PC-3 (cell line): ENCODE measurements at regions not wholly inside any gene's neighbourhood (a gene's known extent, or its start where the extent isn't known, plus 50 kb on each side); places are given as distances from the start of the nearest gene placed in this dataset.

Source experiments
- EZH2phosphoT487 ChIP-seq: fragments of 300-600 bp; sonication (generic); IDR thresholded peaks from 2 replicates; pipeline ENCODE4 v1.6.1; 2018; ENCODE audit warnings: mild to moderate bottlenecking, antibody characterized with exemption, low read length, borderline replicate concordance
- TF ChIP-seq, protein P1 (sequence below): fragments of 300-600 bp; sonication (generic); conservative IDR thresholded peaks from 2 replicates; pipeline ENCODE4 v1.5.1; 2017; ENCODE audit warnings: antibody characterized with exemption, low read depth, mild to moderate bottlenecking, low read length

DNA sequence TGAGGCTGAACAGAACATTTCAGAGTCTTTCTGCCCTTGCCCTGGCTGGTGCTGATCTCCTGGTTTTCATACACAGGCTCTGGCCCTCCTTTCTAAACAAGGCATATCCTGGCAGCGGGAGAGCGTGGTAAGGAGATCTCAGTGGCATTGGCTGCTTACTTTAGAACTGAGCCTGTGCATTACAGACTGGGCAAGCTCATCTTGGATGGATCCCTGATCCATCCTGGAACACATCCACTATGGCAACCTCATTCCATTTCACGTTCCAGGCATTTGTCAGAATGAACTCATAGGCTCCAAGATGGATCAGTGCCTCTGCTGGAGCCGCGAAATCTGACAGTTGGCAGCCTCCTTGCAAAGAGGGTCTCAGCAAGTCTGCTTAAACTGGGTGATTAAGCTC lies 224.5 kb upstream of the PELI2 start:
- TF ChIP-seq, protein P1, sequence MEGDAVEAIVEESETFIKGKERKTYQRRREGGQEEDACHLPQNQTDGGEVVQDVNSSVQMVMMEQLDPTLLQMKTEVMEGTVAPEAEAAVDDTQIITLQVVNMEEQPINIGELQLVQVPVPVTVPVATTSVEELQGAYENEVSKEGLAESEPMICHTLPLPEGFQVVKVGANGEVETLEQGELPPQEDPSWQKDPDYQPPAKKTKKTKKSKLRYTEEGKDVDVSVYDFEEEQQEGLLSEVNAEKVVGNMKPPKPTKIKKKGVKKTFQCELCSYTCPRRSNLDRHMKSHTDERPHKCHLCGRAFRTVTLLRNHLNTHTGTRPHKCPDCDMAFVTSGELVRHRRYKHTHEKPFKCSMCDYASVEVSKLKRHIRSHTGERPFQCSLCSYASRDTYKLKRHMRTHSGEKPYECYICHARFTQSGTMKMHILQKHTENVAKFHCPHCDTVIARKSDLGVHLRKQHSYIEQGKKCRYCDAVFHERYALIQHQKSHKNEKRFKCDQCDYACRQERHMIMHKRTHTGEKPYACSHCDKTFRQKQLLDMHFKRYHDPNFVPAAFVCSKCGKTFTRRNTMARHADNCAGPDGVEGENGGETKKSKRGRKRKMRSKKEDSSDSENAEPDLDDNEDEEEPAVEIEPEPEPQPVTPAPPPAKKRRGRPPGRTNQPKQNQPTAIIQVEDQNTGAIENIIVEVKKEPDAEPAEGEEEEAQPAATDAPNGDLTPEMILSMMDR, result no peak
- no peak for TF ChIP-seq EZH2phosphoT487
